ENCODE measurements at regions not wholly inside any gene's neighbourhood (a gene's known extent, or its start where the extent isn't known, plus 50 kb on each side); places are given as distances from the start of the nearest gene placed in this dataset.

DNA sequence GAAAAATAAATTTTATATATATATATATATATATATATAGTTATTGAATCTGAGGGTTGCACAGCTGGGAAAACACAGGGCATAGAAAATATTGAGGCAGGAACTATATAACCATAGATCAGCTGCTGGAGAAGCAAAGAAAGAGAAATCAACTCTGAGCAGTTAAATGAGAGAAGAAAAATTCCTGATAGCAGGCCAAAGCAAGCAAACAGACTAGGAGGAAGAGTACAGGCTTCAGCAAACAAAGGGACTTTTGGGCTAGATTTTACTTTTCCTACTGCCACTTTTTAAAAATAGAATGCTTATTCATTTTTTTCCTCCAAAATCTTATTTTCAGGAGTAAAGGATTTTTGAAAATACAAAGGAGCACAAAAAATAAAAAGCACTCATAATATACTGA is 216.0 kb upstream of the PRKD1 start:
- Mint-ChIP-seq H3K36me3 (peaks cover 0 to 13% of the 10 kb centered on the region in 2 donors), H3K27me3 (no peaks in the 10 kb centered on the region), H3K9me3 (peaks cover 12 to 34% (median 25%) of the 10 kb centered on the region in 7 donors), H3K27ac (no peak overlapping the region), H3K4me1 (no peaks in the 10 kb centered on the region), H3K4me3 (no peak overlapping the region)
- DNase-seq: no peak
- ATAC-seq (ENCODE audit: low read depth in 2 of 2): no peak

DNA sequence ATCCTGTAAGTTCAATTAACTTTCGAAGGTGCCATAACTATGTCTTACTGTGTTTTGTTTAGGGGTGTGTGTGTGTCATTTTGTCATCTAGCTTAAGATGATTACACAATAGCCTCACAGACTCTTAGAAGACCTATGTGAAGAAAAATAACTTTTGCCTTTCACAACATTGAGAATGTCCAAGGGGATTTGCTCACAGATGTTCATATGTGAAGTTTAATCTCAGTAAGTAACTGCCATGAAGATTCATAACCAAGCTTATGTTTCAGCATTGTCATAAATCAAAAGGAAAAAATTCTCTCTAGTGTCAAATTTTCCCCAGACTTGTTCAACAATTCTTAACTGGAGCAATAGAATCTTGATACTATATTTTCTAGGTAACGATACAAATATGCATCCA is 226.1 kb upstream of the PRKD1 start:
- Mint-ChIP-seq H3K27me3 (no peaks in the 10 kb centered on the region), H3K9me3 (peaks cover 0 to 8% (median 2%) of the 10 kb centered on the region in 7 donors), H3K36me3 (no peaks in the 10 kb centered on the region), H3K4me3 (no peak overlapping the region), H3K4me1 (no peaks in the 10 kb centered on the region), H3K27ac (no peak overlapping the region)
- DNase-seq (no peak), ATAC-seq (ENCODE audit: low read depth in 2 of 2) (no peak)

DNA sequence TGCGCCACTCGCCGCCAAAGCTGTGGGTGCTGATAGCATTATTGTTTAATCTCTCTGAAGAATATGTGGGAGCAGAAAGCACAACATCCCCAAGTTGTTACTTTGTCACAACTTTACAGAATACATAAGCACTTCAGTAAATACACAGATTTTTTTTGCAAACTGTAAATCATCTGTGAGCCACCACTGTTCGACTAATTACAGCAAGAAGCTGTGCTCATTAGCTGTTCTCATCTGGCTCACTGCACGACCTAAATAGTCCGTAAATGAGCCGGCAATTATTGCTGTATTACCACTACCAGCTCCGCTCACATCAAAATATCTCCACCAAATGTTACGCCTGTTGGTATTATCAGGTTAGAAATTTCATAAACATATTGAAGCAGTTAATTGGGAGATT is 228.9 kb upstream of the PRKD1 start:
- Mint-ChIP-seq H3K36me3 (no peaks in the 10 kb centered on the region), H3K27ac (no peak overlapping the region), H3K4me1 (no peaks in the 10 kb centered on the region), H3K27me3 (no peaks in the 10 kb centered on the region), H3K4me3 (no peak overlapping the region), H3K9me3 (peaks cover 0 to 3% (median 0%) of the 10 kb centered on the region in 7 donors)
- ATAC-seq (ENCODE audit: low read depth in 2 of 2) (no peak), DNase-seq (no peak)

DNA sequence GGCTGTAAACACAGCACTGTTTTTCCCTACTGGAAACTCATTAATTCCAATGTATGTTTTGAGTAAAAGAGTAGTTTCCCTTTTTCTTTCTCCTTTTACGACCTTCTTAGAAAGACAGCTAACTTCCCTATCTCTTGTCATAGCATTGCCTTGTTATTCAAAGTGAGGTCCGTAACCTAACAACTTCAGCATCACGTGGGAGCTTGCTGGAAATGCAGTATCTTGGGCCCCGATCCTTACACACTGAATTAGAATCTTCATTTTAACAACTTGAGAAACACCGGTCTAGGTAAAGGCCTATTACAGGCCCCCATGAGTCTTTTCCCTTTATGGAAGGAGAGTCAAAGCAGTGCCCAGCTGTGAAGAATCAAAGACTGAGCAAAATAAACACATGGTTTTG is 230.7 kb upstream of the PRKD1 start:
- no peak for DNase-seq
- no peaks in the 10 kb centered on the region for H3K4me1 Mint-ChIP-seq
- peaks cover 0 to 3% (median 0%) of the 10 kb centered on the region in 7 donors for H3K9me3 Mint-ChIP-seq
- H3K36me3 Mint-ChIP-seq: no peaks in the 10 kb centered on the region
- no peak for ATAC-seq (ENCODE audit: low read depth in 2 of 2)
- H3K27me3 Mint-ChIP-seq: no peaks in the 10 kb centered on the region
- no peak overlapping the region for H3K4me3 Mint-ChIP-seq
- H3K27ac Mint-ChIP-seq: no peak overlapping the region

DNA sequence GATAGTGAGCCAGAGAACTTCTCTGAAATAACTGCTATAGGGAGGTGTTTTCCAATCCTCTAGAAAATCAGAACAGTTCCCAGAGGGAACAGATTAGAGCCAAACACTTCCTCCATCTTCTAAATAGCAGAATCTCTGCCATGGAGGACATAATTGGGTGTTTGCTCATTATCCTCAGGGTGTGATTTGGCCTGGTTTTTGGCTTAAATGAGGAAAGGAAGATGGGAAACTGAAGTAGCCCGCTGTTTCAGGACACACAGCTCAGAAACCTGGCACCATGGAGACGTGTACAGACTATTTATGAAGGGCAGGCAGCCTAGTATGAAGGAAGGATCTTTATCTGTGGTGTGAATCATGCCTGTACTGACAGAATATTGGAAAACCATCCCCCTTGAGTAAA is 231.7 kb upstream of the PRKD1 start:
- Mint-ChIP-seq H3K27ac (no peak overlapping the region), H3K4me1 (no peaks in the 10 kb centered on the region), H3K36me3 (no peaks in the 10 kb centered on the region), H3K4me3 (no peak overlapping the region), H3K9me3 (peaks cover 0 to 3% (median 0%) of the 10 kb centered on the region in 7 donors), H3K27me3 (no peaks in the 10 kb centered on the region)
- DNase-seq (no peak), ATAC-seq (ENCODE audit: low read depth in 2 of 2) (no peak)

DNA sequence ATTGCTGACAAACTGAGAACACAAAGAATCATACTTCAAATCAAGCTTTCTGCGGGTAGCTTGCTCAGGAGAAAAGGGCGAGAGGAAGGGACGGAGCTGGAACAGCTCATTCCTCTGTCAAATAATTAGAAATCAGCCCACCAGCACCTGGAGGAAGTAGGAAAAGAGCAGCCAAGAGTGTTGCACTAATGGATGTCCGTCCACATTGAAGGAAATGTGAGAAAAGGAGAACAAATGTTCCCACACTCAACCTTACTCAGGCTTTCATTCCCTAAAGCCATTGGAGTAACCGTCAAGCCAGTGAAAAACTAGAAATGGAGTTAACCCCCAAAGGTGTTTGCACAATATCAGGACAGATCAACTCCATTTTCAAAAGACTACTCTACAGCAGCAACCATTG is 233.0 kb upstream of the PRKD1 start:
- no peaks in the 10 kb centered on the region for H3K4me1 Mint-ChIP-seq
- H3K27ac Mint-ChIP-seq: no peak overlapping the region
- H3K9me3 Mint-ChIP-seq: peaks cover 0 to 2% (median 0%) of the 10 kb centered on the region in 7 donors
- H3K36me3 Mint-ChIP-seq: no peaks in the 10 kb centered on the region
- no peaks in the 10 kb centered on the region for H3K27me3 Mint-ChIP-seq
- ATAC-seq (ENCODE audit: low read depth in 2 of 2) (no peak), DNase-seq (no peak)
- no peak overlapping the region for H3K4me3 Mint-ChIP-seq

DNA sequence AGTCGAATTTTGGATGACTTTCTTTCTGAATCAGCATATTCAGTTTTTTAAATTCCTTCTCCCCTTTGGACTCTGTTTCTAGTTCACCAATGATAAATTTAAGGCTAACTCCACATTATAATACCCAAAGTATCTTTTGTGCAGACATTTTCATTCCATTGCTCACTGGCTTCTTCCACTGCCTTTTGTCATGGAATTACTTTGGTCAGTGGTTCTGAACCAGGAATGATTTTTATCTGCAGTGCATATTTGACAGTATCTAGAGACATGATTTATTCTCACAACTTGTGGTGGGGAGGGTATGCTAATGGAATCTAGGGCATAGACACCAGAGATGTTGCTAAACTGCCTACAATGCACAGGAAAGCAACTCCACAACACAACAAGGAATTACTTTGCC is 234.4 kb upstream of the PRKD1 start:
- Mint-ChIP-seq H3K4me3 (no peak overlapping the region), H3K36me3 (no peaks in the 10 kb centered on the region), H3K4me1 (no peaks in the 10 kb centered on the region), H3K27ac (no peak overlapping the region), H3K9me3 (peaks cover 0 to 2% (median 0%) of the 10 kb centered on the region in 7 donors), H3K27me3 (no peaks in the 10 kb centered on the region)
- no peak for ATAC-seq (ENCODE audit: low read depth in 2 of 2)
- DNase-seq: no peak

DNA sequence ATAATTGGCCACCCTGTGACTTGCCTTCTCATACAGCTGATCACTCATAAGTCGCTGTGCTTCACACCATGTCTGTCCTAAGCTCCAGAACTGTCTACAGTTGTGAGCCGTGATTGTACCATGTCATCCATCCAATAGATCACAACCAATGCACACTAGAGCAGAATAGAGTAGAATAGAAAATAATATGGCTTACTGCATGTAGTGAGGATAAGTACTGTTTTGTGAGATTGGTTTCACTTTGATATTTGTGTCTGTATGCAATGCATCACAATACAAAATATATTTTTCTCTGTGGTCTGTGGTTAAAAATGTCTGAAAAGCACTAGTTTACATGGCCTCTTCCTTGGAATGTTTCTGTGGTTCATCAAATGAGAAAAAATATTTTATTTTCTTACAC is 237.6 kb upstream of the PRKD1 start:
- H3K4me1 Mint-ChIP-seq: no peaks in the 10 kb centered on the region
- no peak overlapping the region for H3K4me3 Mint-ChIP-seq
- DNase-seq (no peak), ATAC-seq (ENCODE audit: low read depth in 2 of 2) (no peak)
- H3K27me3 Mint-ChIP-seq: no peaks in the 10 kb centered on the region
- H3K36me3 Mint-ChIP-seq: peaks cover 0 to 8% of the 10 kb centered on the region in 2 donors
- H3K27ac Mint-ChIP-seq: no peak overlapping the region
- H3K9me3 Mint-ChIP-seq: peaks cover 6 to 26% (median 14%) of the 10 kb centered on the region in 7 donors

DNA sequence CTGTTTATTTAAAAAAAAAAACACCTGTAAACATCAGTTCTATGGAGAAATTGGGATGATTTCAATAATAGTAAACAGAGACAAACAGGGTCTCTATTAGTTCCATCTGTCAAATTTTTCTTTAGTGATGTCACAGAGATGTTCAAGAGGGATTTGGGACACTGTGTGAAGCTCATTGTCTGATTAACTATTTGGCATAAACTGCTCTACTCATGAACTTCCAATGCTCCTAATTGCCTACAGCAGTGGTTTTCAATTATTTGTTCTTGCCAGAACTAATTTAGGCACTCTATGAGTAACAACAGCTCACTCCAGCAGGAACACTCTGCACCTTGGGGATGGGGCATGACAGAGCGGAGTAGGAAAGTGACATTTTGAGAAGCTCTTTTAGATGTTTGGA is 250.1 kb upstream of the PRKD1 start:
- Mint-ChIP-seq H3K4me3 (no peak overlapping the region), H3K27ac (no peak overlapping the region), H3K27me3 (no peaks in the 10 kb centered on the region), H3K9me3 (peaks cover 0 to 9% (median 2%) of the 10 kb centered on the region in 7 donors), H3K36me3 (no peaks in the 10 kb centered on the region), H3K4me1 (no peaks in the 10 kb centered on the region)
- ATAC-seq (ENCODE audit: low read depth in 2 of 2) (no peak), DNase-seq (no peak)

DNA sequence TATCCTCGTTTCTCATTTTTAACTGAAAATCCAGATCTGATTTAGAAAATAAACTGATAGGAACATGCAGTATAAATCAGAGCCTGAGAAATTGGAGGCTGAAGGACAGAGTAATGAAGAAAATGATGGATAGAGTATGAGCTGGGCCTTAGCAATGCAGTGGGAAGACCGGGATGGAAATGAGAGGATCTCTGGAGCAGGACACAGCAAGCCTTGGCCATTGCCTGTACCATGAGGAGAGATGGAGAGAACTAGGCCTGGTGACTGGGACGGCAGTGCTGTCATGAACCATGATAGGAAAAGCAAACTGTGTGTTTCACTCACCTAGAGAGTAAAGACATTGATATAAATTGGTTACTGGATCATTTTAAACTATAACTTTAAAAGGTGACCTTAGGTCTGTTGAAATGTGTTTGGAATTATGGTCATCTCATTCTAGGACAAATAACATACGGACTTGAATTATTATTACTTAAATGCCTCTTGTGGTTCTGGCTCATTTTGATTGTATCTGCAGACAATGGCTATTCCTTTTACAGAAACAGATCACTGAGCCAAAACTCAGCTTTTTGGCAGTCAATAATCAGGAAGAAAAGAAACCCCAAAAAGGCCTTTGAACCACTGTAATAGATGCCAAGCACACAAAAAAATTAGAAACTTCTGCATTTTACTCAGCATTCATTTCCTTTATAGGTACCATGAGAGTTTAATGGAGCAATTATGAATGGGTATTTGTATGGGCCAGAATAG is 251.9 kb upstream of the PRKD1 start:
- Mint-ChIP-seq H3K27ac (no peak overlapping the region), H3K36me3 (no peaks in the 10 kb centered on the region), H3K4me1 (no peaks in the 10 kb centered on the region), H3K9me3 (peaks cover 0 to 9% (median 0%) of the 10 kb centered on the region in 7 donors), H3K27me3 (no peaks in the 10 kb centered on the region), H3K4me3 (no peak overlapping the region)
- no peak for ATAC-seq (ENCODE audit: low read depth in 2 of 2)
- DNase-seq: no peak

DNA sequence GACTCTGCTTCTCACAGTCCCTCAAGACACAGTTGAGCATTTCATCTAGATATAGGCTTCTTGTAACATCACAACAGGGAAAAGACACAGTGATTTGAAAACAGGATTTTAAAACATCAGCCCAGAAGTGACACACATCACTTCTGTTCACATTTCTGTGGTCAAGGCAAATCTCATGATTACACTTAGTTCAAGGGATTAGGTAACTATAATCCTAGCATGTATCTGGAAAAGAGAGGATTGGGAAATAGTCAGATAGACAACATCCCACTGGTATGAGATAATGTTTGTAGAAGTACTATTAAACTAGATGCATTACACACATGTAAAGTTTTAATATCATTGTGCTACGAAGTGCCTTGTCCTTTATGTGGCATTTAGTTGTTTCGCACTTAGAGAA is 252.6 kb upstream of the PRKD1 start:
- no peaks in the 10 kb centered on the region for H3K36me3 Mint-ChIP-seq
- peaks cover 0 to 9% (median 0%) of the 10 kb centered on the region in 7 donors for H3K9me3 Mint-ChIP-seq
- no peaks in the 10 kb centered on the region for H3K4me1 Mint-ChIP-seq
- ATAC-seq (ENCODE audit: low read depth in 2 of 2): no peak
- no peak overlapping the region for H3K27ac Mint-ChIP-seq
- DNase-seq: no peak
- no peak overlapping the region for H3K4me3 Mint-ChIP-seq
- H3K27me3 Mint-ChIP-seq: no peaks in the 10 kb centered on the region

DNA sequence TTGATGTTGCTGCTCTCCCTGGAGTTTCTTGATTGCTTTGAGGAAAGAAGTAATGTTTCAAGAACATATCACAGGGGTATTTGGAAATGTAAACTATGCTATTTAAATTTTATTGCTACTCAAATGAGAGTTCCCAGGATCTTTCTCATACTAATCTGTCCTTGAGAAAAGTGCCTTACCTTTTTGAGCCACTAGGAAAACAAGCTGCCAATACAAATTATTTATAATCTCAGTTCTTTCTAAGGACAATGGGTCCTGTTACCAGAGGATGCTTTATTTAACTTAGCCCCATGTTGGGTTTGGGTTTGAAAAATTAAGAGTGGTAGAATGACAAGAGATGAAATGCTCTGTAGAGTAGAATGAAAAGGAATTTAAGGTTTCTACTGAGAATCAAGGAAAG is 258.2 kb upstream of the PRKD1 start:
- peaks cover 0 to 6% (median 0%) of the 10 kb centered on the region in 7 donors for H3K9me3 Mint-ChIP-seq
- H3K36me3 Mint-ChIP-seq: no peaks in the 10 kb centered on the region
- H3K27ac Mint-ChIP-seq: no peak overlapping the region
- ATAC-seq (ENCODE audit: low read depth in 2 of 2) (no peak), DNase-seq (no peak)
- H3K27me3 Mint-ChIP-seq: no peaks in the 10 kb centered on the region
- no peaks in the 10 kb centered on the region for H3K4me1 Mint-ChIP-seq
- H3K4me3 Mint-ChIP-seq: no peak overlapping the region

DNA sequence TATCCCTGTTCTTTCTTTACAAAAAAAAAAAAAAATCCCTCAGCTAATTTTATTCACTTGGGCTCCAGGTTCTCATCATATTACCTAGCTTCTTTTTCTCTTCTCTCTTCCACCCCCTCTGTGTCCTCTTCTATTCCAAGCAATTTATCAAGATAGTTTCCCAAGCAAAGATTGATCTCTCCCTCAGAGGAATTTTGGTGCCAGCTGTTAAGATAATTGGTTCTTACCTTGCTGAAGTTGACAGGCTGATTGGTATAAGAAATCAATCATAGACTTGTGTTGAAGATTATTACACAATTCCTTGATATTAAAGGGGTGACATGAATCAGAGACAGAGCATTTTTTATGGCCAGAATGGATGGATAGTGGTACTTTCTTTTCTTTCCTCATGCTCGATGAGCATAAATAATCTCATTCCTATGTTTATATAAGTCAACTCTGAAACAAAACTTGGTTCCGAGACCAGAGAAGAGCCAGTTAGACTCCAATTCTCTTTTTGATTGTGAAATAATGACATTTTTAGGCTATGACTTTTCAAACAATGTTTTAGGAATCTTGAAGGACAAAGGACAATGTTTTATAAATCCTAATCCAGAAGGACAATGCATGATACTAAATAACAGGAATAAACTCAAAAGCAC is 264.1 kb upstream of the PRKD1 start:
- Mint-ChIP-seq H3K9me3 (peaks cover 0 to 6% (median 0%) of the 10 kb centered on the region in 7 donors), H3K4me3 (no peak overlapping the region), H3K4me1 (no peaks in the 10 kb centered on the region), H3K27ac (no peak overlapping the region), H3K36me3 (no peaks in the 10 kb centered on the region), H3K27me3 (no peaks in the 10 kb centered on the region)
- ATAC-seq (ENCODE audit: low read depth in 2 of 2) (no peak), DNase-seq (no peak)

DNA sequence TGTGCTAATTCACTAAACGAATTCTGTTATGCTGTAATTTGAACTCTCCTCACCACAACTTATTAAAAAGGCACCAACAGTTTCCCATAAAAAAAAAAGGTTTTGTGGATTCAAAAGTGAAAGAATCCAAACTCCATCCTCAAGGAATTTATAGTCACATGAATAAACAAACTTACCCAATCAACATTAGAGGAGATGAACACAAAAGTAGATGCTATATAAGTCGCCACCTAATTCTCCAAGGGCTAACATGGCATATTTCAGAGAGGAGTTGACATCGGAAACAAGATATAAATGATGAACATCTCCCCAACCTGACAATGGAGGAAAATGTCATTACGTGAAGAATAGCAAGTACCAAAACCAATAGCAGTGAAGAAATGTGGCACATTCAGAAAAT is 265.5 kb upstream of the PRKD1 start:
- Mint-ChIP-seq H3K4me1 (no peaks in the 10 kb centered on the region), H3K27ac (no peak overlapping the region), H3K4me3 (no peak overlapping the region), H3K9me3 (peaks cover 0 to 6% (median 0%) of the 10 kb centered on the region in 7 donors), H3K36me3 (no peaks in the 10 kb centered on the region), H3K27me3 (no peaks in the 10 kb centered on the region)
- no peak for ATAC-seq (ENCODE audit: low read depth in 2 of 2)
- DNase-seq: no peak
